ENCODE measurements at regions not wholly inside any gene's neighbourhood (a gene's known extent, or its start where the extent isn't known, plus 50 kb on each side); places are given as distances from the start of the nearest gene placed in this dataset.

DNA sequence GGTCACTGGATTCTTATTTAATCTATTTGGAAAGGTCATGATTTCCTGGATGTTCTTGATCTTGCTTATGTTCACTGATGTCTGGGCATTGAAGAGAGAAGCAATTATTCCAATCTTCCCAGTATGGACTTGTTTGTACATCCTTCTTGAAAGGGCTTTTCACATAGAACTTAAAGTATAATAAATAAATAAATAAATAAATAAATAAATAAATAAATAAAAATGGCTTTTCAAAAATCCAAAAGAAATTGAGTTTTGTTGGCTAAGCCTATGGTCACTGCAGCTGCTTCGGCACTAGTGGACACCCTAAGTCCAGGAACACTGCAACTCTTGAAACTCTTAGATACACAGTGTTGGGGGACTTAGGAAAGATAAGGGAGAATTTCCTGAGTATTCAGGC lies 840.7 kb upstream of the EDIL3 start:
- no peak overlapping the region for H3K27ac ChIP-seq
- H3K36me3 ChIP-seq (ENCODE audit: insufficient read depth in 1 of 2, low read depth in 1 of 2), result no peaks in the 10 kb centered on the region
- TF ChIP-seq, protein P1, sequence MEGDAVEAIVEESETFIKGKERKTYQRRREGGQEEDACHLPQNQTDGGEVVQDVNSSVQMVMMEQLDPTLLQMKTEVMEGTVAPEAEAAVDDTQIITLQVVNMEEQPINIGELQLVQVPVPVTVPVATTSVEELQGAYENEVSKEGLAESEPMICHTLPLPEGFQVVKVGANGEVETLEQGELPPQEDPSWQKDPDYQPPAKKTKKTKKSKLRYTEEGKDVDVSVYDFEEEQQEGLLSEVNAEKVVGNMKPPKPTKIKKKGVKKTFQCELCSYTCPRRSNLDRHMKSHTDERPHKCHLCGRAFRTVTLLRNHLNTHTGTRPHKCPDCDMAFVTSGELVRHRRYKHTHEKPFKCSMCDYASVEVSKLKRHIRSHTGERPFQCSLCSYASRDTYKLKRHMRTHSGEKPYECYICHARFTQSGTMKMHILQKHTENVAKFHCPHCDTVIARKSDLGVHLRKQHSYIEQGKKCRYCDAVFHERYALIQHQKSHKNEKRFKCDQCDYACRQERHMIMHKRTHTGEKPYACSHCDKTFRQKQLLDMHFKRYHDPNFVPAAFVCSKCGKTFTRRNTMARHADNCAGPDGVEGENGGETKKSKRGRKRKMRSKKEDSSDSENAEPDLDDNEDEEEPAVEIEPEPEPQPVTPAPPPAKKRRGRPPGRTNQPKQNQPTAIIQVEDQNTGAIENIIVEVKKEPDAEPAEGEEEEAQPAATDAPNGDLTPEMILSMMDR (IDR thresholded peaks at IDR 0.05), result no peak
- H3K4me1 ChIP-seq, result no peaks in the 10 kb centered on the region
- H3K4me3 ChIP-seq, result no peak overlapping the region
- 90 to 98% (median 91%) methylated on average over 1 of the region's 1 CpG for WGBS, 3 donors
- DNase-seq (no peak), ATAC-seq (no peak)
- intact Hi-C loops (cut with DNase I), result no loop called here
- H3K27me3 ChIP-seq (ENCODE audit: insufficient read depth in 3 of 3, low read length in 2 of 3), result no peaks in the 10 kb centered on the region
- no peaks in the 10 kb centered on the region for H3K9me3 ChIP-seq

DNA sequence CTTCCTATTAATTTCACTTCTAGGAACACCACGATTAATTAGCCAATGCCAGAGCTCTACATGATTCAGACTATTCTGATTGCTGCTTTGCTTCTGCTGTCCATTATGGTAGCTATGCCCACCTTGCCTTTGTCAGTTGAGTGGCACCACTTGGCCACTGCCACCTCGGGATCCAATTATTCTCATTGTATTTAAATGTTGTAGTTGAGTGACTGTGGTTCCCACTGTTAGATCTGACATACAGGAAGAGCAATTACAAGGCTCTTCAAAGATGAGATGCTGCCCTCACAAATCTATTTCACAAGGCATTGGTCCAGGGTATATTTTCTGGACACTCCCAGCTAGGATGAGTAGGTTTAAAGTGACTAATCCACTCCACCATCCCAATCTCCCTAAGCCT lies 864.5 kb upstream of the EDIL3 start:
- ATAC-seq, result no peak

DNA sequence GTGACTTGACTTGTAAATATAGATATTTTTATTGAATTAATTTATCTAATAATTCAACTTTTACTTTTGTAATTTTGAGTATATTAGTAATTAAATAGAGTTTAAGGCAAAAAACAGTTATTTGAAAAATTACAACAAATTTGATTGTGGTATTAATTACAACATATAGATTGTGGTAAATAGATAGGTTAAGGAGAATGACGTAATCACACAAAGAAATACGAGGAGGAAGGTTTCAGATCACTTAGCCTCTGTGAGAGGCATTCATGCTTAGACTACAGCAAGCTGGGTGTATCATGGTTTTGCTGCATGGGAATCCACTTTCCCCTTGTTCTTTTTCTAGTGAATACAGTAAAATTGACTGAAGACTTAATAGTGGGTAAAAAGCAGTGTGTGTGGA lies 878.4 kb upstream of the EDIL3 start:
- TF ChIP-seq, protein P1 (IDR thresholded peaks at IDR 0.05), result no peak
- Histone ChIP-seq H3K27me3 (ENCODE audit: insufficient read depth in 3 of 3, low read length in 2 of 3) (no peaks in the 10 kb centered on the region), H3K4me1 (no peaks in the 10 kb centered on the region), H3K27ac (no peak overlapping the region), H3K36me3 (ENCODE audit: insufficient read depth in 1 of 2, low read depth in 1 of 2) (no peaks in the 10 kb centered on the region), H3K9me3 (no peaks in the 10 kb centered on the region), H3K4me3 (no peak overlapping the region)
- ATAC-seq, result no peak
- DNase-seq, result no peak
- WGBS, 3 donors, result 23 to 41% (median 31%) methylated on average over 2 of the region's 2 CpGs
- intact Hi-C loops (cut with DNase I), result no loop called here

More for the DNA sequence above, 864.5 kb upstream of the EDIL3 start:
- TF ChIP-seq, protein P1 (IDR thresholded peaks at IDR 0.05), result no peak
- H3K27ac ChIP-seq, result no peak overlapping the region
- H3K27me3 ChIP-seq (ENCODE audit: insufficient read depth in 3 of 3, low read length in 2 of 3), result no peaks in the 10 kb centered on the region
- intact Hi-C loops (cut with DNase I), result no loop called here
- H3K4me3 ChIP-seq, result no peak overlapping the region
- WGBS, 3 donors, result 75 to 76% (median 76%) methylated on average over 2 of the region's 2 CpGs
- H3K9me3 ChIP-seq, result peaks cover 12% of the 10 kb centered on the region
- H3K4me1 ChIP-seq, result no peaks in the 10 kb centered on the region
- no peaks in the 10 kb centered on the region for H3K36me3 ChIP-seq (ENCODE audit: insufficient read depth in 1 of 2, low read depth in 1 of 2)
- DNase-seq, result no peak

DNA sequence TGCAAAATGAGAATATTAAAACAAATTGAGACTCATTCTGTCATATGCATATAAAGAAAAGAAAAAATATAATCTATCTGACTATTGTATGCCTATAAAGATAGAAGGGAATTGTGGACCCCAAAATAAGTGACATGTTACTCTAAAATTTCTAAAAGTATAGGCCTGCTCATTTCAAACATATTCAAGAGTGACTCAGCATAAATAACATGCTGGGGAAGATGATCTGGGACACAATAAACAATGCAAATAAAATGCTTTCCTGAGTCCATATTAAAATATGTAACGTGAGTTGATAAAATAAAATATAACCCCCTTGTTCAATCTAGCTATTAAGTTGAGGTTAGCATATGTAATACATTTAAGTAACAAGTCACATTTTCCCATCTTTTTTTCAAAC lies 882.0 kb upstream of the EDIL3 start:
- no peaks in the 10 kb centered on the region for H3K4me1 ChIP-seq
- no peak overlapping the region for H3K27ac ChIP-seq
- H3K27me3 ChIP-seq (ENCODE audit: insufficient read depth in 3 of 3, low read length in 2 of 3), result no peaks in the 10 kb centered on the region
- ATAC-seq, result no peak
- TF ChIP-seq, protein P1 (IDR thresholded peaks at IDR 0.05), result no peak
- no peaks in the 10 kb centered on the region for H3K36me3 ChIP-seq (ENCODE audit: insufficient read depth in 1 of 2, low read depth in 1 of 2)
- whole genome bisulfite sequencing, 3 donors, result 80 to 97% (median 94%) methylated on average over 1 of the region's 1 CpG
- intact Hi-C loops (cut with DNase I), result no loop called here
- no peaks in the 10 kb centered on the region for H3K9me3 ChIP-seq
- H3K4me3 ChIP-seq, result no peak overlapping the region
- no peak for DNase-seq

DNA sequence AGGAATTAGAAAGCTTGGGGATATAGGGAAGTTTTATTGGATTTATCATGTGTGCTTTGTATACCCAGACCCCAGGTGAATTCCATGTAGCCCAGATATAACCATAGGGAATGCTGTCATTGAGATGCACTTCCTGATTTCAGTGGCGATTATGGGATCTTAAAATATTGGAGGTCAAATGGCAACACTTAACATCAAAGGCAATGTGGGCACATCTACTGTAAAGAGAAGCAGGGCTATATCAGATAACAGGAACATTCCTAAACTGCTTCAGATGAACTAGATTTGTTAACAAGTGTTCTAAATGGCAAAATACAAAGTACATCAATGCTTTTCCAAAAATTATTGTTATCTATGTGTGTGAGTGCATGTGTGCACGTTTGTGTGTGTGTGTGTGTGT lies 883.5 kb upstream of the EDIL3 start:
- TF ChIP-seq, protein P1 (IDR thresholded peaks at IDR 0.05), result no peak
- Histone ChIP-seq H3K27ac (no peak overlapping the region), H3K4me1 (no peaks in the 10 kb centered on the region), H3K27me3 (ENCODE audit: insufficient read depth in 3 of 3, low read length in 2 of 3) (no peaks in the 10 kb centered on the region), H3K9me3 (no peaks in the 10 kb centered on the region), H3K4me3 (no peak overlapping the region), H3K36me3 (ENCODE audit: insufficient read depth in 1 of 2, low read depth in 1 of 2) (no peaks in the 10 kb centered on the region)
- WGBS, 3 donors, result 13 to 20% (median 17%) methylated on average over 2 of the region's 2 CpGs
- no peak for ATAC-seq
- intact Hi-C loops (cut with DNase I), result no loop called here
- DNase-seq, result no peak

All from psoas muscle (tissue), 7 donors.